Spleen (tissue), 7 donors: ENCODE measurements at regions not wholly inside any gene's neighbourhood (a gene's known extent, or its start where the extent isn't known, plus 50 kb on each side); places are given as distances from the start of the nearest gene placed in this dataset.

Experiments used
- POLR2A ChIP-seq, 3 donors: fragments of 450-650 bp; IDR thresholded peaks; one replicate each; pipeline ENCODE4 v1.5.1; 2017; ENCODE audit warnings: antibody characterized with exemption in 3 of 3, mild to moderate bottlenecking in 1 of 3
- POLR2AphosphoS5 ChIP-seq, 3 donors: sonication (generic); formaldehyde crosslinking; IDR thresholded peaks; one replicate each; pipeline ENCODE4 v1.5.1; 2017; ENCODE audit warnings: antibody characterized with exemption in 3 of 3
- TF ChIP-seq, protein P1 (sequence below), 11 experiments: fragments of 200-600 bp in 7 of 11; fragments of 450-650 bp in 4 of 11; sonication (generic) in 4 of 11; IDR thresholded peaks in 8 of 11; conservative IDR thresholded peaks in 3 of 11; 1 replicate in 7 of 11; 2 replicates in 4 of 11; pipeline versions ENCODE4 v1.4.0 to v1.8.0; 2016 to 2021; ENCODE audit warnings: antibody characterized with exemption in 11 of 11, inconsistent platforms in 4 of 11, mild to moderate bottlenecking in 1 of 11
- donor health status: DM: no; HTN: no; CAD: no; lungs with moderate emphysema.
- donor health status: DM: no; HTN: no; CAD: no.
- donor health status: DM: no; HTN: no; CAD: no.

- TF ChIP-seq, protein P1, sequence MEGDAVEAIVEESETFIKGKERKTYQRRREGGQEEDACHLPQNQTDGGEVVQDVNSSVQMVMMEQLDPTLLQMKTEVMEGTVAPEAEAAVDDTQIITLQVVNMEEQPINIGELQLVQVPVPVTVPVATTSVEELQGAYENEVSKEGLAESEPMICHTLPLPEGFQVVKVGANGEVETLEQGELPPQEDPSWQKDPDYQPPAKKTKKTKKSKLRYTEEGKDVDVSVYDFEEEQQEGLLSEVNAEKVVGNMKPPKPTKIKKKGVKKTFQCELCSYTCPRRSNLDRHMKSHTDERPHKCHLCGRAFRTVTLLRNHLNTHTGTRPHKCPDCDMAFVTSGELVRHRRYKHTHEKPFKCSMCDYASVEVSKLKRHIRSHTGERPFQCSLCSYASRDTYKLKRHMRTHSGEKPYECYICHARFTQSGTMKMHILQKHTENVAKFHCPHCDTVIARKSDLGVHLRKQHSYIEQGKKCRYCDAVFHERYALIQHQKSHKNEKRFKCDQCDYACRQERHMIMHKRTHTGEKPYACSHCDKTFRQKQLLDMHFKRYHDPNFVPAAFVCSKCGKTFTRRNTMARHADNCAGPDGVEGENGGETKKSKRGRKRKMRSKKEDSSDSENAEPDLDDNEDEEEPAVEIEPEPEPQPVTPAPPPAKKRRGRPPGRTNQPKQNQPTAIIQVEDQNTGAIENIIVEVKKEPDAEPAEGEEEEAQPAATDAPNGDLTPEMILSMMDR (IDR thresholded peaks at IDR 0.05 in 8 of 11, conservative IDR thresholded peaks at IDR 0.05 in 3 of 11): no peak
- no peak for TF ChIP-seq POLR2A (IDR thresholded peaks at IDR 0.05)
- TF ChIP-seq POLR2AphosphoS5 (IDR thresholded peaks at IDR 0.05): no peak
These were observed 524.6 kb downstream of the OTOL1 start for GRCh38 chr3:162021206-162021605.
